ENCODE measurements at regions not wholly inside any gene's neighbourhood (a gene's known extent, or its start where the extent isn't known, plus 50 kb on each side); places are given as distances from the start of the nearest gene placed in this dataset.
"Not testable (repeated sequence)": the region's sequence is repeated elsewhere in the genome, so short reads cannot be mapped to it uniquely, and the experiment has no call there.

DNA sequence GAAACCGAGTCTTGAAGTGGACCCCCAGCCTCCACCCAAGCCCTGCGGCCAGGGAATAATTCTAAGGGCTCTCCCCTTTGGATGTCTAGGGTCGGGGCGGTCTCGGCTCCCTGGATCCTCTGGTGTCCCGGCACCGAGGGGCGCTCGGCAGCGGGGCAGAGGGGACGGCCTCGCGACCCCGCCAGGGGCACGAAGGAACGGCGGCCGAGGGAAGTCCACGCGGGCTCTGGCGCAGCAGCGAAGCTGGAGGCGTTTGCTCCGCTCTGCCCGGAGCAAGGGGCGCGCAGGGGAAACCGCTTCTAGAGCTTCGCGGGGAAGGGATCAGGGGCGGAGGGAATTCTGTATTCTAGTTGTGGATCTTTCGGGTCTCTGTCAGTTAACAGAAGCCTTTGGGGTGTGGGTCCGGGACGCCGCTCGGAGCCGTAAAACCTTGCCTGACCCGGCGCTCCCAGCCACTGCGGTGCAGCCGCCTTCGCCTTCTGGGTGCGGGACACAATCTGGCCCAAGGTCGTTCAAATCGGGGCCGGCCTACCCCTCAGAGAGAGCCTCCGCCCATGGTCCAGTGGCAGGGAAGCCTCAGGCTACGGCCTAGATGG lies 118.2 kb downstream of the KCNRG start:
- Histone ChIP-seq H3K9me3 (ENCODE audit: low read depth, low read length) (no peaks in the 10 kb centered on the region), H3K4me1 (ENCODE audit: insufficient read depth, low read length) (peaks cover 17% of the 10 kb centered on the region), H3K4me3 (ENCODE audit: insufficient read depth, low read length) (no peak overlapping the region), H3K27me3 (ENCODE audit: insufficient read depth, low read length) (no peaks in the 10 kb centered on the region), H4K20me1 (ENCODE audit: insufficient read depth, low read length) (no peaks in the 10 kb centered on the region), H3K79me2 (ENCODE audit: insufficient read depth, low read length) (no peaks in the 10 kb centered on the region), H3K4me2 (ENCODE audit: insufficient read depth, low read length) (no peak overlapping the region), H3K36me3 (ENCODE audit: insufficient read depth, low read length) (no peaks in the 10 kb centered on the region), H3K27ac (ENCODE audit: low read depth, low read length) (no peak overlapping the region), H2AFZ (ENCODE audit: low read length) (no peak overlapping the region)
- TF ChIP-seq, protein P1, sequence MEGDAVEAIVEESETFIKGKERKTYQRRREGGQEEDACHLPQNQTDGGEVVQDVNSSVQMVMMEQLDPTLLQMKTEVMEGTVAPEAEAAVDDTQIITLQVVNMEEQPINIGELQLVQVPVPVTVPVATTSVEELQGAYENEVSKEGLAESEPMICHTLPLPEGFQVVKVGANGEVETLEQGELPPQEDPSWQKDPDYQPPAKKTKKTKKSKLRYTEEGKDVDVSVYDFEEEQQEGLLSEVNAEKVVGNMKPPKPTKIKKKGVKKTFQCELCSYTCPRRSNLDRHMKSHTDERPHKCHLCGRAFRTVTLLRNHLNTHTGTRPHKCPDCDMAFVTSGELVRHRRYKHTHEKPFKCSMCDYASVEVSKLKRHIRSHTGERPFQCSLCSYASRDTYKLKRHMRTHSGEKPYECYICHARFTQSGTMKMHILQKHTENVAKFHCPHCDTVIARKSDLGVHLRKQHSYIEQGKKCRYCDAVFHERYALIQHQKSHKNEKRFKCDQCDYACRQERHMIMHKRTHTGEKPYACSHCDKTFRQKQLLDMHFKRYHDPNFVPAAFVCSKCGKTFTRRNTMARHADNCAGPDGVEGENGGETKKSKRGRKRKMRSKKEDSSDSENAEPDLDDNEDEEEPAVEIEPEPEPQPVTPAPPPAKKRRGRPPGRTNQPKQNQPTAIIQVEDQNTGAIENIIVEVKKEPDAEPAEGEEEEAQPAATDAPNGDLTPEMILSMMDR (IDR thresholded peaks at IDR 0.05; ENCODE audit: extremely low read depth, low read depth, low read length) = no peak
- peak; percentile 30 for DNase-seq (ENCODE audit: insufficient read length, low spot score, missing footprints)

DNA sequence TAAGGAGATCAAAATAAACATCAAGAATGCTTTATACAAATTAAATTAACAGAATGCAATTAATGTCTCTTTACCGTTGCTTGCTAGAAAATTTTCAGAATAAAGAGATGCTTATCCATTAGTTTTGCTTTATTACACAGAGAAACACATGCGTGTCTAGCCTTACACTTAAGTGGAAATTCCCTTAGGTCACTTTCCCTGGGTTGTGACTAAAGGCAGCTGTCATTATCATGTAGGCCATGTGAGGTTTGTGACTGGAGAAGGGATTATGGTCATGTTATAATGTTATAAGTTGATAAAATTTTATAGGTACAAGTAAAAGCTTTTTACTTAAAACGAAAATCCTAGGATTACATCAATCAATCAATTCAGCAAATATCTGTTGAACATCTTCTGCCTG lies 121.0 kb downstream of the KCNRG start:
- no peaks in the 10 kb centered on the region for H4K20me1 ChIP-seq (ENCODE audit: insufficient read depth, low read length)
- H3K27me3 ChIP-seq (ENCODE audit: insufficient read depth, low read length) = no peaks in the 10 kb centered on the region
- TF ChIP-seq, protein P1 (IDR thresholded peaks at IDR 0.05; ENCODE audit: extremely low read depth, low read depth, low read length) = no peak
- H3K9me3 ChIP-seq (ENCODE audit: low read depth, low read length) = no peaks in the 10 kb centered on the region
- H3K27ac ChIP-seq (ENCODE audit: low read depth, low read length) = no peak overlapping the region
- no peak overlapping the region for H3K4me3 ChIP-seq (ENCODE audit: insufficient read depth, low read length)
- peaks cover 2% of the 10 kb centered on the region for H3K4me1 ChIP-seq (ENCODE audit: insufficient read depth, low read length)
- no peak overlapping the region for H2AFZ ChIP-seq (ENCODE audit: low read length)
- DNase-seq (ENCODE audit: insufficient read length, low spot score, missing footprints) = no peak
- no peaks in the 10 kb centered on the region for H3K36me3 ChIP-seq (ENCODE audit: insufficient read depth, low read length)
- H3K79me2 ChIP-seq (ENCODE audit: insufficient read depth, low read length) = no peaks in the 10 kb centered on the region
- no peak overlapping the region for H3K4me2 ChIP-seq (ENCODE audit: insufficient read depth, low read length)

DNA sequence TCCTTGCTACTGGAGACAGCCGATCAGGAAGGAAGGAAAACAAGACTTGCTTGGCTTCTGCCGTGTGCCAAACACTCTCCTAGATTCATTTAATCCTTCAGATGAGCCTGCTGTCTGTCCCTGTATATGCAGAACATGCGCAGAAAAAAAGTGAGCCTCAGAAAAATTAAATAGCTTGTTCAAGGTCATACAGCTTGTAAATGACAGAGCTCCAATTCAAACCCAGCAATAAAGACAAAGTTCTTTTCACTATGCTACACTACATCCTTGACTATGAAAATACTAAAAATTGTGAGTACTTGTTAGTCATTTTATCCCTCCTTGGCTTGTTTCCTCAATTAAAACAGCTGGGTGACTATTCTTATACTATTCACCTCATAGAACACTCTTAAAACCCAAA lies 121.4 kb downstream of the KCNRG start:
- H3K4me3 ChIP-seq (ENCODE audit: insufficient read depth, low read length) = no peak overlapping the region
- no peaks in the 10 kb centered on the region for H3K4me1 ChIP-seq (ENCODE audit: insufficient read depth, low read length)
- no peaks in the 10 kb centered on the region for H3K79me2 ChIP-seq (ENCODE audit: insufficient read depth, low read length)
- H3K27ac ChIP-seq (ENCODE audit: low read depth, low read length) = no peak overlapping the region
- TF ChIP-seq, protein P1 (IDR thresholded peaks at IDR 0.05; ENCODE audit: extremely low read depth, low read depth, low read length) = no peak
- no peaks in the 10 kb centered on the region for H3K27me3 ChIP-seq (ENCODE audit: insufficient read depth, low read length)
- H2AFZ ChIP-seq (ENCODE audit: low read length) = no peak overlapping the region
- H3K9me3 ChIP-seq (ENCODE audit: low read depth, low read length) = no peaks in the 10 kb centered on the region
- no peak for DNase-seq (ENCODE audit: insufficient read length, low spot score, missing footprints)
- H3K36me3 ChIP-seq (ENCODE audit: insufficient read depth, low read length) = no peaks in the 10 kb centered on the region
- no peak overlapping the region for H3K4me2 ChIP-seq (ENCODE audit: insufficient read depth, low read length)
- H4K20me1 ChIP-seq (ENCODE audit: insufficient read depth, low read length) = no peaks in the 10 kb centered on the region

DNA sequence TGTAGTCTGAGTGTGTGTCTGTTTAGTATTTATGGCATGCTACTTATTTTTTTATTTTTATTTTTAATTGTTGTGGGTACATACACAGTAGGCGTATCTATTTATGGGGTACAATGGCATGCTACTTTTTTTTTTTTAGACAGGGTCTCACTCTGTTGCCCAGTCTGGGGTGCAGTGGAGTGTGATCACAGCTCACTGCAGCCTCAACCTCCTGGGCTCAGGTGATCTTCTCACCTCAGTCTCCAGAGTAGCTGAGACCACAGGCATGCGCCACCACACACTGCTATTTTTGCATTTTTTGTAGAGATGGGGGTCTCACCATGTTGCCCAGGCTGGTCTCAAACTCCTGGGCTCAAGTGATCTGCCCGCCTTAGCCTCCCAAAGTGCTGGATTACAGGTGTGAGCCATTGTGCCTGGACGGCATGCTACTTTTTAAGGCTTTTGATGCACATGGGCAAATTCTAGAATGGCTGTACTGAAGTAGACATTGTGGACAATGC lies 124.2 kb downstream of the KCNRG start:
- not testable (repeated sequence) for H3K27me3 ChIP-seq (ENCODE audit: insufficient read depth, low read length); H3K4me3 ChIP-seq (ENCODE audit: insufficient read depth, low read length); H2AFZ ChIP-seq (ENCODE audit: low read length); H3K9me3 ChIP-seq (ENCODE audit: low read depth, low read length); DNase-seq (ENCODE audit: insufficient read length, low spot score, missing footprints); H3K4me2 ChIP-seq (ENCODE audit: insufficient read depth, low read length); H3K4me1 ChIP-seq (ENCODE audit: insufficient read depth, low read length); H3K27ac ChIP-seq (ENCODE audit: low read depth, low read length); H3K79me2 ChIP-seq (ENCODE audit: insufficient read depth, low read length); H3K36me3 ChIP-seq (ENCODE audit: insufficient read depth, low read length); H4K20me1 ChIP-seq (ENCODE audit: insufficient read depth, low read length)

All from osteoblast (primary cell).